PFSK-1 (cell line): ENCODE measurements at regions not wholly inside any gene's neighbourhood (a gene's known extent, or its start where the extent isn't known, plus 50 kb on each side); places are given as distances from the start of the nearest gene placed in this dataset.

Source experiments
- FOXP2 ChIP-seq: optimal IDR thresholded peaks from 2 replicates; pipeline ENCODE3; 2011; ENCODE audit warnings: borderline replicate concordance, control low read depth, inconsistent platforms; ENCODE audit not compliant: insufficient read depth; ENCODE audit errors: extremely low read length, extremely low read depth
- POLR2AphosphoS5 ChIP-seq: IDR thresholded peaks from 2 replicates; pipeline ENCODE4 v1.6.1; 2012; ENCODE audit warnings: low read depth, mild to moderate bottlenecking, control low read depth, low read length, moderate library complexity
- SIN3A ChIP-seq: IDR thresholded peaks from 2 replicates; pipeline ENCODE4 v1.6.1; 2012; ENCODE audit warnings: mild to moderate bottlenecking, low read length, moderate library complexity, borderline replicate concordance; ENCODE audit not compliant: insufficient read depth
- TAF1 ChIP-seq: IDR thresholded peaks from 2 replicates; pipeline ENCODE4 v1.6.1; 2012; ENCODE audit warnings: low read length, control low read depth, borderline replicate concordance; ENCODE audit not compliant: insufficient read depth
- TF ChIP-seq, protein P1 (sequence below), 2 experiments: IDR thresholded peaks; 2 replicates each; pipeline versions ENCODE4 v1.6.1 to v1.8.0; 2011 to 2012; ENCODE audit warnings: low read depth in 2 of 2, low read length in 2 of 2, control low read depth in 1 of 2, inconsistent platforms in 1 of 2, mild to moderate bottlenecking in 1 of 2, moderate library complexity in 1 of 2; ENCODE audit not compliant: insufficient read depth in 1 of 2

DNA sequence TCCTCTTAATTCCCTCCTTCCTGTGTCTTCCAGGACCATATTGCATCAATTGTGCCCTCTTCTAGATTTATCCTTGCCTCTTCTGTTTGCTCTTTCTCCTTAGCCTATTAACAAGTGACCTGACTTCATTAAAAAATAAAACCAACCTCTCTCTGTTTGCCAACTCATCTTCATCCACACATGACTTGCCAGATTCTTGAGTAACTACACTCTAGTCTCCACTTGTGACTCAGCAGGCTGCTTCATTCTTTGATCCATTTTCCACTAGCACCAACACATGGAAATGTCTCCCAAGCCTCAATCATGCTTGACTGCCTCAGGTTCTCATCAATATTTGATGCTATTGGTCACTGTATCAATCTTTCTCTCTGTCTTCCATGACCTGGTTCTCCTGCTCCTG is 492.4 kb upstream of the TMPO start:
- TF ChIP-seq, protein P1, sequence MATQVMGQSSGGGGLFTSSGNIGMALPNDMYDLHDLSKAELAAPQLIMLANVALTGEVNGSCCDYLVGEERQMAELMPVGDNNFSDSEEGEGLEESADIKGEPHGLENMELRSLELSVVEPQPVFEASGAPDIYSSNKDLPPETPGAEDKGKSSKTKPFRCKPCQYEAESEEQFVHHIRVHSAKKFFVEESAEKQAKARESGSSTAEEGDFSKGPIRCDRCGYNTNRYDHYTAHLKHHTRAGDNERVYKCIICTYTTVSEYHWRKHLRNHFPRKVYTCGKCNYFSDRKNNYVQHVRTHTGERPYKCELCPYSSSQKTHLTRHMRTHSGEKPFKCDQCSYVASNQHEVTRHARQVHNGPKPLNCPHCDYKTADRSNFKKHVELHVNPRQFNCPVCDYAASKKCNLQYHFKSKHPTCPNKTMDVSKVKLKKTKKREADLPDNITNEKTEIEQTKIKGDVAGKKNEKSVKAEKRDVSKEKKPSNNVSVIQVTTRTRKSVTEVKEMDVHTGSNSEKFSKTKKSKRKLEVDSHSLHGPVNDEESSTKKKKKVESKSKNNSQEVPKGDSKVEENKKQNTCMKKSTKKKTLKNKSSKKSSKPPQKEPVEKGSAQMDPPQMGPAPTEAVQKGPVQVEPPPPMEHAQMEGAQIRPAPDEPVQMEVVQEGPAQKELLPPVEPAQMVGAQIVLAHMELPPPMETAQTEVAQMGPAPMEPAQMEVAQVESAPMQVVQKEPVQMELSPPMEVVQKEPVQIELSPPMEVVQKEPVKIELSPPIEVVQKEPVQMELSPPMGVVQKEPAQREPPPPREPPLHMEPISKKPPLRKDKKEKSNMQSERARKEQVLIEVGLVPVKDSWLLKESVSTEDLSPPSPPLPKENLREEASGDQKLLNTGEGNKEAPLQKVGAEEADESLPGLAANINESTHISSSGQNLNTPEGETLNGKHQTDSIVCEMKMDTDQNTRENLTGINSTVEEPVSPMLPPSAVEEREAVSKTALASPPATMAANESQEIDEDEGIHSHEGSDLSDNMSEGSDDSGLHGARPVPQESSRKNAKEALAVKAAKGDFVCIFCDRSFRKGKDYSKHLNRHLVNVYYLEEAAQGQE (IDR thresholded peaks at IDR 0.05; ENCODE audit: insufficient read depth in 1 of 2, low read depth in 2 of 2, low read length in 2 of 2): no peak
- TF ChIP-seq SIN3A: no peak
- TF ChIP-seq TAF1: no peak
- TF ChIP-seq POLR2AphosphoS5: no peak
- no peak for TF ChIP-seq FOXP2

DNA sequence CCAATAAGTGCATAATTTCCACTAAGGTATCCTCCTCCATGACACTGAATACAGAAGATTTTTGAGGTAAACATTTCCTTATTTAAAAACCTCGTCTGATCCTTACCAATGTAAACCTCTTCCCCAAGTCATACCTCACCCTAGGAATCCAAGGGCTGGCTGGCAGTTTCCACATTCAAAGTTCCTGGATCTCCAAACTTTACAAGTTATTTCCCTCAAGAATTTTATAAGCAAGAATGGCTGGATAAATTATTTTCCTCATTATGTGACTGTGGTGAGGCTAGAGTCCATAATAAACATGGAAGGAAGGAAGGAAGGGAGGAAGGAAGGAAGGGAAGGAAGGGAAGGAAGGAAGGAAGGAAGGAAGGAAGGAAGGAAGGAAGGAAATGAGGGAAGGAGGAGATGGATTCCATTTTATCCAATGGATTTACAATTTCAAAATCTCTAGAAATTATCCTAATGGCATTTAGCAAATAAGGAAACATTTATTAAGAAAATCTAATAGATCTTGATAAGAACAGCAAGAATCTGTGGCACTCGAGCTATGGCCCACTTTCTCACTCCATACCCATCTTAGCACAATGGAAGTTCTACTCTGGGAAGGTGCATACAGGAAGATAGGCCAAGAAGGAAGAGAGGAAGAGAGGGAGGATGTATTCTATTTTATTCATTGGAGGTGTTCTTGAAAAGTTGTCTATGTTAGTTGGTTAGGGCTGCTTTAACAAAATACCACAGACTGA is 477.8 kb upstream of the TMPO start:
- no peak for TF ChIP-seq POLR2AphosphoS5
- no peak for TF ChIP-seq FOXP2
- no peak for TF ChIP-seq TAF1
- no peak for TF ChIP-seq SIN3A
- TF ChIP-seq, protein P1 (IDR thresholded peaks at IDR 0.05; ENCODE audit: insufficient read depth in 1 of 2, low read depth in 2 of 2, low read length in 2 of 2): no peak

DNA sequence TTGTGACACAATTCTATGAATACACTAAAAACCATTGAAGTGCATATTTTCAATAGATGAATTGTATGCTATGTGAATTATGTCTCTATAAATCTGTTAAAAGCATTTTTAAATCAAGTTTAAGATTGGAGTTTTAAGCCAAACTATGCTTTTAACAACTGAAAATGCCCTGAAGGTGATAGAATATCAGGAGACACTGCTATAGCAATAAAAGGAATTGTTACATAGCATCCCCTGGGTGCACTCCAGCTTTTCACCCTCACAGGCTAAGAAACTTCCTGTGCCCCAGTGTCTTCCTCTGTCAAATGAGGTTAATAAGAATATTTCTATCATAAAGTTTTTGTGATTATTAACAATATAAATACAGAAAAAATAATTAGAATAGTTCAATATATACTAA is 472.7 kb upstream of the TMPO start:
- no peak for TF ChIP-seq POLR2AphosphoS5
- no peak for TF ChIP-seq TAF1
- TF ChIP-seq, protein P1 (IDR thresholded peaks at IDR 0.05; ENCODE audit: insufficient read depth in 1 of 2, low read depth in 2 of 2, low read length in 2 of 2): no peak
- no peak for TF ChIP-seq SIN3A
- TF ChIP-seq FOXP2: no peak

DNA sequence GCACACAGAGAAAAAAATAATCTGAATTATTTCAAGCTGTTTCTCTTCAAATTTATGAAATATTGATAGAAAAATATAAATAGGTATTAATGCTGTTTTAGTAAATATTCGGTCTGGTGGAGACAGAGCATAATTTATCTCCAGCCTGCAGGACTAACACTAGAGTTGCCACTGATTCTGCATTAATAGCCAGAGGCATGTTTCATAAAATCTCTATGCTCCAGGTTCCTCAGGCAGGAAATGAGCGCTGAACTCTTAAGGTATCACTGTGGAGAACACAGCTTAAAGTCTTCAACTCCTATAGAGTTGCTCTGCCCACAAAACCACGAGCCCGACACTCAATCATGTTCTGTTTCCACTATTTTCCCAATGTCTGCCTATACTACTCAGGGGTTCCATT is 470.0 kb upstream of the TMPO start:
- TF ChIP-seq, protein P1 (IDR thresholded peaks at IDR 0.05; ENCODE audit: insufficient read depth in 1 of 2, low read depth in 2 of 2, low read length in 2 of 2): no peak
- TF ChIP-seq POLR2AphosphoS5 (no peak), SIN3A (no peak), FOXP2 (no peak), TAF1 (no peak)

DNA sequence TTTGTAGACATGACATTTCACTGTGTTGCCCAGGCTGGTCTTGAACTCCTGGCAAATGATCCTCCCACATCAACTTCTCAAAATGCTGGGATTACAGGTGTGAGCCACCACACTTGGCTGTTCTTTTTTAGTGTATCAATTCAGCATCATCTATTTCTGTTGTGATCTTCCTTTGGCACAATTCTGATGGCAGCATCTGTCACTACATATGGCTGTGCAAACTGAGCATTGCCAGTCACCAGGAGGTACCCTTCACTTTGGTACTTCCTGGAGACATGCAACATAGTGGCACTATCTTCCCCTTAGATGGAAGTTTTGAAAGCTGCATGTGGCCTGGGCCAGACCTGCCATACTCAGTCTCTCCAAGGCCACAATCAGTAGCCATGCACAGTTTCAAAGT is 467.1 kb upstream of the TMPO start:
- TF ChIP-seq TAF1 (no peak), FOXP2 (no peak), POLR2AphosphoS5 (no peak), SIN3A (no peak)
- TF ChIP-seq, protein P1 (IDR thresholded peaks at IDR 0.05; ENCODE audit: insufficient read depth in 1 of 2, low read depth in 2 of 2, low read length in 2 of 2): no peak
